Loucy (cell line): ENCODE measurements at regions not wholly inside any gene's neighbourhood (a gene's known extent, or its start where the extent isn't known, plus 50 kb on each side); places are given as distances from the start of the nearest gene placed in this dataset.

Experiments used
- H2AFZ ChIP-seq: fragments of 200-600 bp; sonication (generic); 2 replicates; pipeline ENCODE4 v1.6.0; 2016; ENCODE audit warnings: antibody characterized with exemption, mild to moderate bottlenecking, low read length, moderate library complexity
- H3F3A ChIP-seq: fragments of 200-600 bp; 2 replicates; pipeline ENCODE4 v1.6.0; 2016; ENCODE audit warnings: antibody characterized with exemption, low read depth, mild to moderate bottlenecking
- H3K27me3 ChIP-seq: fragments of 200-600 bp; sonication (generic); 2 replicates; pipeline ENCODE4 v1.6.1; 2014; ENCODE audit warnings: low read length, mild to moderate bottlenecking; ENCODE audit not compliant: insufficient read depth, poor library complexity, severe bottlenecking
- H3K36me3 ChIP-seq: fragments of 200-600 bp; sonication (generic); 2 replicates; pipeline ENCODE4 v1.6.1; 2016; ENCODE audit warnings: low read length; ENCODE audit not compliant: insufficient read depth
- H3K4me1 ChIP-seq: fragments of 200-600 bp; sonication (generic); 2 replicates; pipeline ENCODE4 v1.5.1; 2014; ENCODE audit warnings: low read length, mild to moderate bottlenecking; ENCODE audit not compliant: insufficient read depth, poor library complexity, severe bottlenecking
- H3K4me2 ChIP-seq: fragments of 200-600 bp; sonication (generic); 2 replicates; pipeline ENCODE4 v1.6.0; 2014; ENCODE audit warnings: antibody characterized with exemption, low read length, low read depth, mild to moderate bottlenecking; ENCODE audit not compliant: poor library complexity, severe bottlenecking
- H3K4me3 ChIP-seq: fragments of 200-600 bp; sonication (generic); 2 replicates; pipeline ENCODE4 v1.5.1; 2014; ENCODE audit warnings: low read length, mild to moderate bottlenecking, mixed read lengths; ENCODE audit not compliant: poor library complexity, severe bottlenecking
- H3K79me2 ChIP-seq: fragments of 200-600 bp; sonication (generic); 2 replicates; pipeline ENCODE4 v1.6.1; 2014; ENCODE audit warnings: low read length; ENCODE audit not compliant: insufficient read depth
- H3K9ac ChIP-seq: fragments of 200-600 bp; sonication (generic); 2 replicates; pipeline ENCODE4 v1.6.0; 2014; ENCODE audit warnings: mild to moderate bottlenecking, low read depth, low read length, moderate library complexity; ENCODE audit not compliant: poor library complexity, severe bottlenecking
- H3K9me2 ChIP-seq: fragments of 200-600 bp; sonication (generic); replicated peaks from 2 replicates; pipeline ENCODE4 v1.6.1; 2016; ENCODE audit warnings: low read depth, low read length, mixed read lengths
- H3K9me3 ChIP-seq: fragments of 200-600 bp; sonication (generic); 2 replicates; pipeline ENCODE4 v1.6.1; 2014; ENCODE audit warnings: mild to moderate bottlenecking, antibody characterized with exemption, low read length, low read depth; ENCODE audit not compliant: insufficient read depth
- H4K20me1 ChIP-seq: fragments of 200-600 bp; sonication (generic); 2 replicates; pipeline ENCODE4 v1.6.0; 2014; ENCODE audit warnings: antibody characterized with exemption, low read length, mild to moderate bottlenecking; ENCODE audit not compliant: insufficient read depth, poor library complexity, severe bottlenecking
- CTCF ChIP-seq: fragments of 200-600 bp; sonication (generic); conservative IDR thresholded peaks from 2 replicates; pipeline ENCODE4 v1.5.1; 2014; ENCODE audit warnings: mild to moderate bottlenecking, antibody characterized with exemption, low read length
- EZH2phosphoT487 ChIP-seq: fragments of 200-600 bp; IDR thresholded peaks from 2 replicates; pipeline ENCODE4 v1.6.1; 2018; ENCODE audit warnings: antibody characterized with exemption, mild to moderate bottlenecking, moderate library complexity, borderline replicate concordance

DNA sequence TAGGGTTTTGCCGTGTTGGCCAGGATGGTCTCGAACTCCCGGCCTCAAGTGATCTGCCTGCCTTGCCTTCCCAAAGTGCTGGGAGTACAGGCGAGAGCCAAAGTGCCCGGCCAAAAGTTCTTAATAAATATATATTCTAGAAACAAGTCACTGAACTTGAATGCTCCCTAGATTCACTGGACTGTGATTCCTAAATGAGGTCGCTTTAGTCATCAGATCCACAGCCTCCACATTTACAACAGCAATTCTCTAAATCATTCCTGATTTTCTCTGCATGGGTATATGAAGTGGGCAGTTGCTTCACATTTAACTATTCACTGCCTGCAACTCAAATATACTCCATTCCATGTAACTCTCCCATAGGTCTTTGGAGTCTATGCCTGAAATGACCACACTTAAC, 813.0 kb downstream of the GALC start:
- no peak overlapping the region for H3K4me3 ChIP-seq
- no peaks in the 10 kb centered on the region for H3K9me3 ChIP-seq
- TF ChIP-seq CTCF (no peak), EZH2phosphoT487 (no peak)
- no peaks in the 10 kb centered on the region for H3F3A ChIP-seq
- H3K79me2 ChIP-seq, result no peaks in the 10 kb centered on the region
- no peaks in the 10 kb centered on the region for H4K20me1 ChIP-seq
- H3K9me2 ChIP-seq, result no peaks in the 10 kb centered on the region
- H3K36me3 ChIP-seq, result no peaks in the 10 kb centered on the region
- H3K4me2 ChIP-seq, result no peak overlapping the region
- no peaks in the 10 kb centered on the region for H3K27me3 ChIP-seq
- no peak overlapping the region for H2AFZ ChIP-seq
- H3K9ac ChIP-seq, result no peak overlapping the region
- H3K4me1 ChIP-seq, result no peaks in the 10 kb centered on the region

GRCh38 chr14:87178277-87178676, 814.7 kb downstream of the GALC start:
- Histone ChIP-seq H3K4me1 (no peaks in the 10 kb centered on the region), H4K20me1 (no peaks in the 10 kb centered on the region), H3F3A (no peaks in the 10 kb centered on the region), H3K9me3 (no peaks in the 10 kb centered on the region), H3K27me3 (no peaks in the 10 kb centered on the region), H3K79me2 (no peaks in the 10 kb centered on the region), H3K4me3 (no peak overlapping the region), H3K36me3 (no peaks in the 10 kb centered on the region), H3K9ac (no peak overlapping the region), H3K4me2 (no peak overlapping the region), H3K9me2 (no peaks in the 10 kb centered on the region), H2AFZ (no peak overlapping the region)
- no peak for TF ChIP-seq EZH2phosphoT487
- TF ChIP-seq CTCF, result no peak

GRCh38 chr14:87175175-87175574, 817.8 kb downstream of the GALC start:
- no peaks in the 10 kb centered on the region for H4K20me1 ChIP-seq
- no peaks in the 10 kb centered on the region for H3K79me2 ChIP-seq
- no peaks in the 10 kb centered on the region for H3K27me3 ChIP-seq
- no peaks in the 10 kb centered on the region for H3K9me3 ChIP-seq
- no peaks in the 10 kb centered on the region for H3K4me1 ChIP-seq
- H3K4me3 ChIP-seq, result no peak overlapping the region
- no peak overlapping the region for H2AFZ ChIP-seq
- H3K9ac ChIP-seq, result no peak overlapping the region
- H3K36me3 ChIP-seq, result no peaks in the 10 kb centered on the region
- H3K4me2 ChIP-seq, result no peak overlapping the region
- no peaks in the 10 kb centered on the region for H3K9me2 ChIP-seq
- H3F3A ChIP-seq, result no peaks in the 10 kb centered on the region
- TF ChIP-seq EZH2phosphoT487, result no peak
- TF ChIP-seq CTCF, result no peak
